ENCODE measurements at regions not wholly inside any gene's neighbourhood (a gene's known extent, or its start where the extent isn't known, plus 50 kb on each side); places are given as distances from the start of the nearest gene placed in this dataset.

GRCh38 chr4:159551281-159551680 is 448.4 kb downstream of the RAPGEF2 start:
- TF ChIP-seq CTCF (IDR thresholded peaks at IDR 0.05): no peak
- TF ChIP-seq POLR2A (IDR thresholded peaks at IDR 0.05): no peak

Data from lower leg skin (tissue), 3 donors.